ENCODE measurements at regions not wholly inside any gene's neighbourhood (a gene's known extent, or its start where the extent isn't known, plus 50 kb on each side); places are given as distances from the start of the nearest gene placed in this dataset.

DNA sequence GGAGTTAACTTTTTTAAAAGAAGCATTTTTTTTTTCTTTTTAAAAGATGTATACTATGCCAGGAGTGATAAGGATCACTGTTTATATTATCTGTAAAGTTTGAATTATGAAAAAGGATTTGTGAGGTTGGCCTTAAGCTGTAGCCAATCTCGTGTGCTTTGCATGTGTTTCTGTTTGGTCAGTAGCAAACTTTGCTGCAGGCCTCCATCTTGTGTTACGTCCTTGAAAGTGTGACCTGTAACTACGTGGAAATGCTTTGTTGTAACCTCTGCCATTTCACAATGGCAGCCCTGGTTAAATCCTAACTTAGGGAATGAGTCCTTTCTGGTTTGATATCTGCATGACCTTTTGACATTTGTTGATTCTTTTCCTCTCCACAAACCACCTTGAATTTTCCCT lies 1345.6 kb downstream of the NSUN3 start:
- no peak overlapping the region for H3K27ac ChIP-seq (ENCODE audit: low read length)
- no peaks in the 10 kb centered on the region for H3K27me3 ChIP-seq (ENCODE audit: low read depth, low read length)
- no peak for TF ChIP-seq EZH2phosphoT487 (IDR thresholded peaks at IDR 0.05; ENCODE audit: low read depth)
- TF ChIP-seq, protein P1, sequence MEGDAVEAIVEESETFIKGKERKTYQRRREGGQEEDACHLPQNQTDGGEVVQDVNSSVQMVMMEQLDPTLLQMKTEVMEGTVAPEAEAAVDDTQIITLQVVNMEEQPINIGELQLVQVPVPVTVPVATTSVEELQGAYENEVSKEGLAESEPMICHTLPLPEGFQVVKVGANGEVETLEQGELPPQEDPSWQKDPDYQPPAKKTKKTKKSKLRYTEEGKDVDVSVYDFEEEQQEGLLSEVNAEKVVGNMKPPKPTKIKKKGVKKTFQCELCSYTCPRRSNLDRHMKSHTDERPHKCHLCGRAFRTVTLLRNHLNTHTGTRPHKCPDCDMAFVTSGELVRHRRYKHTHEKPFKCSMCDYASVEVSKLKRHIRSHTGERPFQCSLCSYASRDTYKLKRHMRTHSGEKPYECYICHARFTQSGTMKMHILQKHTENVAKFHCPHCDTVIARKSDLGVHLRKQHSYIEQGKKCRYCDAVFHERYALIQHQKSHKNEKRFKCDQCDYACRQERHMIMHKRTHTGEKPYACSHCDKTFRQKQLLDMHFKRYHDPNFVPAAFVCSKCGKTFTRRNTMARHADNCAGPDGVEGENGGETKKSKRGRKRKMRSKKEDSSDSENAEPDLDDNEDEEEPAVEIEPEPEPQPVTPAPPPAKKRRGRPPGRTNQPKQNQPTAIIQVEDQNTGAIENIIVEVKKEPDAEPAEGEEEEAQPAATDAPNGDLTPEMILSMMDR (IDR thresholded peaks at IDR 0.05; ENCODE audit: low read depth, low read length): no peak
- no peak overlapping the region for H3K4me3 ChIP-seq (ENCODE audit: low read length)
- H2AFZ ChIP-seq (ENCODE audit: low read depth, low read length): no peak overlapping the region
- H3K9me3 ChIP-seq (ENCODE audit: insufficient read depth, low read length): no peaks in the 10 kb centered on the region
- no peaks in the 10 kb centered on the region for H3K36me3 ChIP-seq (replicated peaks; ENCODE audit: low read depth, low read length)
- H4K20me1 ChIP-seq (ENCODE audit: insufficient read depth, low read length): no peaks in the 10 kb centered on the region
- no peak overlapping the region for H3K9ac ChIP-seq (ENCODE audit: low read length)
- no peak overlapping the region for H3K4me2 ChIP-seq (ENCODE audit: low read length)
- H3K79me2 ChIP-seq (ENCODE audit: low read length): no peaks in the 10 kb centered on the region
- no peaks in the 10 kb centered on the region for H3K4me1 ChIP-seq (ENCODE audit: low read length)

DNA sequence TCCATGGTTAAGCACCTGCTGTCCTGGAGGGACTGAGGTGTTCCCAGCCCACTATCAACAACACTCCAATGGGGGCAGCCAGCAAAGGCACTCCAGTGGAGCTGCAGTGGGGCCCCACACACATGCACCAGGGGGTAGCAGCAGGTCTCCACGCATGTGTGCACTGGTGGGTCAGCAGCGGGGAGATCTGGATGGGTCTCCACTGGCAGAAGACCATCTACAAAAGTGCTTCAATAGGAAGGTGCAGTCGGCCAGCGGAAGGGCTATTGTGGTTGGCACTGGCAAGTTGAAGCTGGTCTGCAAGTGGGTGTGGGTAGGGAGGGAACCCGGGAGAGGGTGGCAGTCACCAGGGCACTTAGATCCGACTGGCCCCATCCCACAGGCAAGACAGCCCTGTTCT lies 1355.4 kb downstream of the NSUN3 start:
- TF ChIP-seq EZH2phosphoT487 (IDR thresholded peaks at IDR 0.05; ENCODE audit: low read depth): no peak
- TF ChIP-seq, protein P1 (IDR thresholded peaks at IDR 0.05; ENCODE audit: low read depth, low read length): no peak
- H3K79me2 ChIP-seq (ENCODE audit: low read length): no peaks in the 10 kb centered on the region
- H3K4me1 ChIP-seq (ENCODE audit: low read length): no peaks in the 10 kb centered on the region
- no peaks in the 10 kb centered on the region for H4K20me1 ChIP-seq (ENCODE audit: insufficient read depth, low read length)
- H3K27me3 ChIP-seq (ENCODE audit: low read depth, low read length): no peaks in the 10 kb centered on the region
- no peak overlapping the region for H3K4me2 ChIP-seq (ENCODE audit: low read length)
- no peak overlapping the region for H2AFZ ChIP-seq (ENCODE audit: low read depth, low read length)
- H3K4me3 ChIP-seq (ENCODE audit: low read length): no peak overlapping the region
- no peak overlapping the region for H3K27ac ChIP-seq (ENCODE audit: low read length)
- H3K9ac ChIP-seq (ENCODE audit: low read length): no peak overlapping the region
- no peaks in the 10 kb centered on the region for H3K36me3 ChIP-seq (replicated peaks; ENCODE audit: low read depth, low read length)
- H3K9me3 ChIP-seq (ENCODE audit: insufficient read depth, low read length): no peaks in the 10 kb centered on the region

DNA sequence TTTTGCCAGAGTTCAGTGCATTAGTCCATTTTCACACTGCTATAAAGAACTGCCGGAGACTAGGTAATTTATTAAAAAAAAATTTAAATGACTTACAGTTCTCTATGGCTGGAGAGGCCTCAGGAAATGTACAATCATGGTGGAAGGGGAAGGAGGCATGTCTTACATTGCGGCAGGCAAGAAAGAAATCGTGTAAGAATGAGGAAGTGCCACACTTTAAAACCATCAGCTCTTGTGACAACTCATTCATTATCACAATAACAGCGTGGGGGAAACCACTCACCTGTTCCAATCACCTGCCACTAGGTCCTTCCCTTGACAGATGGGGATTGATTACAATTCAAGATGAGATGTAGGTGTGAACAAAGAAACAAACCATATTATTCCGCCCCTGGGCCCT lies 1361.4 kb downstream of the NSUN3 start:
- Histone ChIP-seq H3K4me1 (ENCODE audit: low read length) (peaks cover 10% of the 10 kb centered on the region), H3K4me3 (ENCODE audit: low read length) (no peak overlapping the region), H3K9ac (ENCODE audit: low read length) (no peak overlapping the region), H3K27me3 (ENCODE audit: low read depth, low read length) (no peaks in the 10 kb centered on the region), H3K9me3 (ENCODE audit: insufficient read depth, low read length) (no peaks in the 10 kb centered on the region), H4K20me1 (ENCODE audit: insufficient read depth, low read length) (no peaks in the 10 kb centered on the region), H3K79me2 (ENCODE audit: low read length) (no peaks in the 10 kb centered on the region), H2AFZ (ENCODE audit: low read depth, low read length) (peak overlapping the region; percentile 35; the same call in 1 of the 2 replicates), H3K27ac (ENCODE audit: low read length) (peak overlapping the region; percentile 9; the same call in 1 of the 2 replicates), H3K36me3 (replicated peaks; ENCODE audit: low read depth, low read length) (peaks cover 3% of the 10 kb centered on the region), H3K4me2 (ENCODE audit: low read length) (no peak overlapping the region)
- no peak for TF ChIP-seq EZH2phosphoT487 (IDR thresholded peaks at IDR 0.05; ENCODE audit: low read depth)
- TF ChIP-seq, protein P1 (IDR thresholded peaks at IDR 0.05; ENCODE audit: low read depth, low read length): no peak

DNA sequence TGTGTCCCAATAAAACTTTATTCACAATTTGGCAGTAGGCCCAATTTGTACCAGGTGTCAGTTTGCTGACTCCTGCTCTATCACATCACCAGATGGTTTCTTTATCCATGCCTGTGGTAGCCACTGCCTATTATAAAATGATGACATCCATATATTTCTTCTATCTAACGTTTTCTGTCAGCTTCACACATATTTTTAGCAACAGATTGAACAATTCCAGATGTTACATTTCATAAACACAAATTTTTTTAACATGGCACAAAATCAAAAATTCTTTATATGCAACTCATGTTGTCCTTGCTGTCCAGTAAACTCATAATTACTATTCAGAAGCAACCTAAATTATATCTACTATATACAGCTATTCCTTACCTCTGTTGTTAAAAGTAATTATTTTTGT lies 1371.6 kb downstream of the NSUN3 start:
- Histone ChIP-seq H3K4me3 (ENCODE audit: low read length) (no peak overlapping the region), H4K20me1 (ENCODE audit: insufficient read depth, low read length) (no peaks in the 10 kb centered on the region), H3K36me3 (replicated peaks; ENCODE audit: low read depth, low read length) (no peaks in the 10 kb centered on the region), H3K27ac (ENCODE audit: low read length) (no peak overlapping the region), H2AFZ (ENCODE audit: low read depth, low read length) (no peak overlapping the region), H3K4me2 (ENCODE audit: low read length) (no peak overlapping the region), H3K9ac (ENCODE audit: low read length) (no peak overlapping the region), H3K9me3 (ENCODE audit: insufficient read depth, low read length) (no peaks in the 10 kb centered on the region), H3K4me1 (ENCODE audit: low read length) (no peaks in the 10 kb centered on the region), H3K79me2 (ENCODE audit: low read length) (no peaks in the 10 kb centered on the region), H3K27me3 (ENCODE audit: low read depth, low read length) (no peaks in the 10 kb centered on the region)
- TF ChIP-seq, protein P1 (IDR thresholded peaks at IDR 0.05; ENCODE audit: low read depth, low read length): no peak
- no peak for TF ChIP-seq EZH2phosphoT487 (IDR thresholded peaks at IDR 0.05; ENCODE audit: low read depth)
